DND-41 (cell line): ENCODE measurements at regions not wholly inside any gene's neighbourhood (a gene's known extent, or its start where the extent isn't known, plus 50 kb on each side); places are given as distances from the start of the nearest gene placed in this dataset.
"Not testable (repeated sequence)": the region's sequence is repeated elsewhere in the genome, so short reads cannot be mapped to it uniquely, and the experiment has no call there.

ENCODE experiments used
- EZH2 ChIP-seq: IDR thresholded peaks from 3 replicates; pipeline ENCODE4 v1.6.1; 2012; ENCODE audit warnings: borderline replicate concordance, low read depth, mild to moderate bottlenecking, moderate library complexity, low read length, inconsistent platforms; ENCODE audit not compliant: severe bottlenecking
- TF ChIP-seq, protein P1 (sequence below): IDR thresholded peaks from 2 replicates; pipeline ENCODE4 v1.5.1; 2012; ENCODE audit warnings: borderline replicate concordance, low read length, moderate library complexity, mild to moderate bottlenecking; ENCODE audit not compliant: poor library complexity, severe bottlenecking; ENCODE audit errors: extremely low read depth

- TF ChIP-seq, protein P1, sequence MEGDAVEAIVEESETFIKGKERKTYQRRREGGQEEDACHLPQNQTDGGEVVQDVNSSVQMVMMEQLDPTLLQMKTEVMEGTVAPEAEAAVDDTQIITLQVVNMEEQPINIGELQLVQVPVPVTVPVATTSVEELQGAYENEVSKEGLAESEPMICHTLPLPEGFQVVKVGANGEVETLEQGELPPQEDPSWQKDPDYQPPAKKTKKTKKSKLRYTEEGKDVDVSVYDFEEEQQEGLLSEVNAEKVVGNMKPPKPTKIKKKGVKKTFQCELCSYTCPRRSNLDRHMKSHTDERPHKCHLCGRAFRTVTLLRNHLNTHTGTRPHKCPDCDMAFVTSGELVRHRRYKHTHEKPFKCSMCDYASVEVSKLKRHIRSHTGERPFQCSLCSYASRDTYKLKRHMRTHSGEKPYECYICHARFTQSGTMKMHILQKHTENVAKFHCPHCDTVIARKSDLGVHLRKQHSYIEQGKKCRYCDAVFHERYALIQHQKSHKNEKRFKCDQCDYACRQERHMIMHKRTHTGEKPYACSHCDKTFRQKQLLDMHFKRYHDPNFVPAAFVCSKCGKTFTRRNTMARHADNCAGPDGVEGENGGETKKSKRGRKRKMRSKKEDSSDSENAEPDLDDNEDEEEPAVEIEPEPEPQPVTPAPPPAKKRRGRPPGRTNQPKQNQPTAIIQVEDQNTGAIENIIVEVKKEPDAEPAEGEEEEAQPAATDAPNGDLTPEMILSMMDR = not testable (repeated sequence)
- TF ChIP-seq EZH2 = not testable (repeated sequence)
Measured at GRCh38 chr13:59292240-59292639, 871.5 kb downstream of the DIAPH3 start.
